NCI-H82 (cell line): ENCODE measurements at regions not wholly inside any gene's neighbourhood (a gene's known extent, or its start where the extent isn't known, plus 50 kb on each side); places are given as distances from the start of the nearest gene placed in this dataset.
"Not testable (repeated sequence)": the region's sequence is repeated elsewhere in the genome, so short reads cannot be mapped to it uniquely, and the experiment has no call there.

Experiments
- DNase-seq: peaks from one replicate; lab custom pipeline; 2025; lab: John Stamatoyannopoulos, UW

DNA sequence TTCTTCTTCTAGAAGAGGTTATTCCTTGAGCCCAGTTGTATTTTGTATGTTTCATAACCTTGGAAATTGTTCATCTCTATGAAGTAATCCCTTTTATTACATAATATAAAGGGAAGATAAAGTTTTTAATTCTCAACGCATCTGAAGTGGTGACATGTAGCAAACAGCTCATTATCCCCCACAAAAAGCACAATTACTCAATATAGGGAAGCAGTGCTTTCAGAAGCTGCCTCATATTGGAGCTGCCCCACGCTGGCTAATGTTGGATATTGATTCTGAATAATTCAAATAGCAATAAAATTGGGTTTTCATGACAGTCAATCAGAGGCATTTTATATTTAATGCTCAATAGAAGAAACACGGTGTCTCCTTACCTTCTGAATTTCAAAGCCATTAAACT is 604.3 kb upstream of the RBFOX1 start:
- DNase-seq, result no peak

DNA sequence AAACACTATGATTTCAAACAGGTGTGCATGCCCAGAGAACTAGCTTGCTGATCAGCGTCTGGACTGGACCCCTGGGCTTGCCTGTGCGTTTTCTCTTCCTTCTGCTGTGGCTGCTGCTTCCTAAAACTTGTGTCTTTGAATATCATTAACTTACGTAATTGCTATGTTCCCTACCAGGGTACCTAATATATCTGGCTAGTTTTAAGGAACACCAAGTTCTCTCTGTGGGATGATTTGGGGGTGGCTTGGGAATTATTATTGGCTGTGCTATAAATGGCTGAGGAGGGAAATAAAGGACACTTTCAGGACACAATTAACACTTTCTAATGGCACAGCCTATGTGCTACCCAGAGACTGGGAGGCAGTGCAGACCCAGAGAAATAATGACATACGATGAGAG is 606.0 kb upstream of the RBFOX1 start:
- no peak for DNase-seq

- DNase-seq, result peak; percentile 86
Measured at GRCh38 chr16:6725634-6726331, 606.9 kb upstream of the RBFOX1 start.

DNA sequence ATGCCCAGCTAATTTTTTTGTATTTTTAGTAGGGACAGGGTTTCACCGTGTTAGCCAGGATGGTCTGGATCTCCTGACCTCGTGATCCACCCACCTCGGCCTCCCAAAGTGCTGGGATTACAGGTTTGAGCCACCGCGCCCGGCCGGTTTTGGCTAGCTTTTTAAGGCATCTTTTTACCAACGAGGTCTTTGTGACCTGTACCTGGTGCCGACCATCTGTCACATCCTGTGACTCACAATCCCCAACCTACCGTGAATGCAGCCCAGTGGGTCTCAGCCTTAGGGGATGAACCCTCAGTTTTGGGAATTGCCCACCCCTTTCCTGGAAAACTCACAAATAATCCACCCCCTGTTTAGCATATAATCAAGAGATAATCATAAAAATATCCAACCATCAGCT is 607.4 kb upstream of the RBFOX1 start:
- not testable (repeated sequence) for DNase-seq

DNA sequence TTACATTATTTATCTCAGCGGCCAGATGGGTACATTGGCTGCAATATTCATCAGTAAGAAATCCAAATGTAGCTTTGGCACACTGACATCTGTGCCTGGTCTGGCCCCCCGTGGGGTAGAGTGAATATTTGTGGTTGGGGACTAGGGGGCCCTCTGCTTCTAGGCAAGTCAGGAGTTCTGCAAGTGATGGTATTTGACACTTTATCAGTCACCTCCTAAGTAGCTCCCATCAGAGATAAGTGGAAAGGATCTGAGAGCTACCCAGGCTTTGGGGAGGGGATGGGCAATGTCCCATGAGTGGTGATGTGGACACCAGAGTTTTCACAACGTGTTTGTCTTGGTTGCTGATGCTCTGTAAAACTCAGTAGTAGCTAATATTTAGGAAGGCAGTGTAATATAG is 609.9 kb upstream of the RBFOX1 start:
- no peak for DNase-seq

GRCh38 chr16:6714510-6714909 is 618.1 kb upstream of the RBFOX1 start:
- DNase-seq, result no peak

DNA sequence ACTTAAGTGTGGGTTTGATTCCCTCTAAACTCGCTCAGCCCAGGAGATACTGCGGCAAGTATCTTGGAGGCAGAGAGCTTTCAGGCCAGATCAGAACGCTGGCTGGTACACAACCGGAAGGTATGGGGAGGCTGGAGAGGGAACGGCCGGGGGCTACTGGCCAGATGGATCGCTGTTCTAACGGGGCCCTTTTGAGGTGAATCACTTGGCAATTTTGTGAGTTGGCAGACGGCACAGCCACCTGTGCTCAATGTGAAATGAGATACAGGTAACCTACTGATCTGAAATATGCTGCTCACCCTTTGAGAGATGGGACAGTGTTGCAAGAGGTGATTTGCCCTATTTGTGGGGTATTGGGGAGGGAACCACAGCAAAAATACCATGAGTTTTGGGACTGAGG is 622.9 kb upstream of the RBFOX1 start:
- DNase-seq, result no peak

- no peak for DNase-seq
Measured at GRCh38 chr16:6708576-6709215, 623.9 kb upstream of the RBFOX1 start.

- DNase-seq, result no peak
Measured at GRCh38 chr16:6704306-6704930, 628.2 kb upstream of the RBFOX1 start.

- no peak for DNase-seq
Measured at GRCh38 chr16:6701096-6701495, 631.5 kb upstream of the RBFOX1 start.

DNA sequence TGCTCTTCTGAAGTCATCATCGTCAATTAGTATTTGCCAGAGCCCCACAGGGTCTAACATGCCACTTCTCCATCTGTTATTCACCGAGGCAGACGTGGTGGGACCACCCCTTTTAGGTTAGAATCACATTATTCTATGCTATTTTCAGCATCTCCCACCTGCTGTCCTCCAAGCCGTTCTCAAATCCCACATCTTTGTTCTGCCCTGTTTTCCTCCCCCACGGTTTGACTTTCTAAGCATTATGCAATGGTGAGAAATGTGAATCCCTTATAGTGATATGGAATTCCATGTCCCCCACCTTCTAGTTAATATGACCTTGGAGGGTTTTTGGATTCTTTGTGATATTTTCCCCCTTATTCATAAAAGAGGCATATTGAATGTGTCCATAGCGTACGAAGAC is 634.1 kb upstream of the RBFOX1 start:
- DNase-seq, result no peak

DNA sequence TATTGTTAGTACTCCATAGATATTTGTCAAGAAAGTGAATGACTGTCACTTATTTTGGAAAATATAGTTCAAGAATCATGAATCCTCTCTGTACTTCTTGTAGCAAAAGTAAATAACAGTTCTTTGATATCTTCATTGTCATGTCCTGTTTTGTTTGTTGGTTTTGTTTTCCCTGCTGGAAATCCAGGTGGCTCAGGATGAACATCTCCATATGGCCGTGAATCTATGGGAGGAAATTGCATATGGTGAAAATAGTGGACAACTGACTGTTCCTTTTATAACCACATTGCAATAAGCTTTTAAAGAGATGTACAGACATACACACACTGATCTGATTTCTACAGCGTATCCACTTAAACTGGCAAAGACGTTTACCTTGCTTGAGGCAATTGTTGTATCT is 637.0 kb upstream of the RBFOX1 start:
- DNase-seq, result no peak

DNA sequence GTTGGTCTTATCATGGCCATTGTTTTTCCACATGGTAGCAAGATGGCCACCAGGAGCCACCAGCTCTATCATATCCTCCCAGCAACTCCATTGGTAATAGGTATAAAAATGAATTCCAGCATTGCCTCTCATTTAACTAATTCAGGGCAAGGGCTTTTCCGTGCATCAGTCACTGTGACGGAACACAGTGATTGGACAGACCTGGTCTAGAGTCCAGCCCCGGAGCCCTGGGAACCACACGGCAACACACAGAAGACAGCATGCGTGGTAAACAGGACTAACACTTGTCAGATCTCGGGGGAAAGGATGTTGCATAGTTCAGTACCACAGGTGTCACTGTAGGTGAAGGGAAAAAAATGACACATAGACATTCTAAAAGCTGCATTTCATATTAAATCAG is 638.0 kb upstream of the RBFOX1 start:
- DNase-seq, result no peak

DNA sequence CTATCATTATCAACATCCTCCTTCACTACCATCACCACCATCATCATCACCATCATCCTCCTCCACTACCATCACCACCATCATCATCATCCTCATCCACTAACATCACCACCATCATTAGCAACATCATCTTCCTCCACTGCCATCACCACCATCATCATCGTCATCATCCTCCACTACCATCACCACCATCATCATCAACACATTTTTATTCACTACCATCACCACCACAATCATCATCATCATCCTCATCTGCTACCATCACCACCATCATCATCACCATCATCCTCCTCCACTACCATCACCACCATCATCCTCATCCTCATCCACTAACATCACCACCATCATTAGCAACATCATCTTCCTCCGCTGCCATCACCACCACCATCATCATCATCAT is 639.2 kb upstream of the RBFOX1 start:
- not testable (repeated sequence) for DNase-seq

- DNase-seq, result no peak
Measured at GRCh38 chr16:6692874-6693273, 639.8 kb upstream of the RBFOX1 start.

DNA sequence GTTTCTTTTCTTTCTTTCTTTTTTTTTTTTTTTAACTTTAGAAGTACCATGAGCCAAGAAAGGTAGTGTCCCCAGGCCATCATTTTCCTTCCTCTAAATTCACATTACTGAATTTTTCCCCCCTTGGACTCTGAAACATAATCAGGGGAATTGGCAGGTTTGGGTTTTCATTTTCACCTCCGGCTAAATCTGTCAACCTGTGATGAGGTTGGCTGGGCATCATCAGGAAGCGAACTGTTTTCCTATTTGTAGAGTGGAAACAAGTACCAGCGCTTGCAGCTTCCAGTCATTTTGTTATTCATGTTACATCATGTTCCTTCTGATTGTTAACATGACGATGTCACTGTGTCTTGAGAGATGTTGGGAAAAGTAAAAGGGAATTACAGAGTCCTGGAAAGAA is 641.9 kb upstream of the RBFOX1 start:
- DNase-seq, result no peak

- DNase-seq, result peak; percentile 41
Measured at GRCh38 chr16:6689643-6690042, 643.0 kb upstream of the RBFOX1 start.

DNA sequence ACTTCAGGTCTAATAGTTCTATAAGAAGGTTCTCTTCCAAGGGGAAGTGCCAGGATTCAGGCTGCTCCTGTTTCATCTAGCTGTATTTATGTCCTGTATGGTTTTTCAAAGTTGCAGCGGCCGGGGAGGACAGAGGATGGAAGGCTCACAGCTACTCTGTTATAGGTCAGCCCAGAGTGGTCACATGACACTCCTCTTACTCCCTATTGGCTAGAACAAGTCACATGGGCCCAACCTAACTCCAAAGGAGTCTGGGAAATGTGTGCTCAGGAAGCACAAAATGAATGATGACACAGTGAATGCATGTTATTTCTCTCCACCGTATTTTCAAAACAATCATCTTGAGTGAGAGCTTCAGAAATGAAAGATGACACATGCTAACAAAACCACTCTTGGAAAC is 645.1 kb upstream of the RBFOX1 start:
- DNase-seq, result no peak

GRCh38 chr16:6684076-6684673 is 648.5 kb upstream of the RBFOX1 start:
- peak; percentile 77 for DNase-seq

GRCh38 chr16:6682142-6682811 is 650.4 kb upstream of the RBFOX1 start:
- DNase-seq, result peak; percentile 83

- peak; percentile 8 for DNase-seq
Measured at GRCh38 chr16:6678586-6678985, 654.1 kb upstream of the RBFOX1 start.

DNA sequence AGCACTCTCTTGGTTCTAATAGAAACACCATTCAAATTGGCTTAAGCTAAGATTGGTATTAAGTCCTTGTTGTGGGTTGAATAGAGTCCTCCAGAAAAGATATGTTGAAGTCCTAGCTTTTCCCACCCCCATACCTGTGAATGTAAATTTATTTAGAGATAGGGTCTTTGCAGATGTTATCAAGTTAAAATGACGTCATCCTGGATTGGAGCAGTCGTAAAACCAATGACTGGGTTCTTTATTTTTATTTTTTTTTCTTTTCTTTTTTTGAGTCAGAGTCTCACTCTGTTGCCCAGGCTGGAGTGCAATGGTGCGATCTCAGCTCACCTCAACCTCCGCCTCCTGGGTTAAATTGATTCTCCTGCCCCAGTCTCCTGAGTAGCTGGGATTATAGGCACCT is 658.6 kb upstream of the RBFOX1 start:
- DNase-seq, result peak; percentile 41

GRCh38 chr16:6672507-6672906 is 660.1 kb upstream of the RBFOX1 start:
- DNase-seq, result no peak
